Right lobe of liver (tissue), 6 donors: ENCODE measurements at regions not wholly inside any gene's neighbourhood (a gene's known extent, or its start where the extent isn't known, plus 50 kb on each side); places are given as distances from the start of the nearest gene placed in this dataset.

Source experiments
- ATAC-seq, 4 donors: fragments of 200-7000 bp; cut with Tn5 transposase; one replicate each; pipeline ENCODE4 v1.9.1; 2020; ENCODE audit warnings: mild to moderate bottlenecking in 4 of 4, moderate library complexity in 4 of 4
- DNase-seq, 3 donors: peaks; one replicate each; pipeline ENCODE4 v3.0.0-alpha.2; 2020
- H3K27ac ChIP-seq, 3 donors: fragments of 200-600 bp; one replicate each; pipeline ENCODE4 v1.8.0; 2022
- H3K27me3 ChIP-seq, 2 donors: fragments of 200-600 bp; one replicate each; pipeline ENCODE4 v1.8.0; 2022
- H3K36me3 ChIP-seq, 4 donors: fragments of 200-600 bp; sonication (generic) in 1 of 4; one replicate each; pipeline versions ENCODE4 v1.5.1 to v1.8.0; 2017 to 2022; ENCODE audit warnings: control low read depth in 1 of 4
- H3K4me1 ChIP-seq, 4 donors: fragments of 200-600 bp; sonication (generic) in 1 of 4; one replicate each; pipeline versions ENCODE4 v1.5.1 to v1.8.0; 2017 to 2022; ENCODE audit warnings: control low read depth in 1 of 4
- H3K4me3 ChIP-seq, 3 donors: fragments of 200-600 bp; one replicate each; pipeline ENCODE4 v1.8.0; 2022
- H3K9me3 ChIP-seq, 4 donors: fragments of 200-600 bp; sonication (generic) in 1 of 4; one replicate each; pipeline versions ENCODE4 v1.5.1 to v1.8.0; 2017 to 2022; ENCODE audit warnings: control low read depth in 1 of 4
- CTCF ChIP-seq, 4 donors: fragments of 200-600 bp in 3 of 4; fragments of 450-650 bp in 1 of 4; IDR thresholded peaks; one replicate each; pipeline versions ENCODE4 v1.5.1 to v1.8.0; 2016 to 2022; ENCODE audit warnings: antibody characterized with exemption in 4 of 4, mild to moderate bottlenecking in 2 of 4
- POLR2A ChIP-seq: fragments of 450-650 bp; IDR thresholded peaks from one replicate; pipeline ENCODE4 v1.6.1; 2017; ENCODE audit warnings: antibody characterized with exemption, mild to moderate bottlenecking
- WGBS: methylation state at CpG from one replicate; pipeline ENCODE4 v1.1.6; 2018; ENCODE audit warnings: low coverage, low lambda C conversion rate; ENCODE audit not compliant: insufficient coverage; ENCODE audit errors: missing lambda C conversion rate; 5-methylcytosine and 5-hydroxymethylcytosine counted together
- intact Hi-C, 2 donors: fragments of 100-400 bp; cut with DNase I; formaldehyde crosslinking; loops; one replicate each; pipeline versions ENCODE4 v1.11.2 to v1.14.1; 2022
- donor health status: DM: no; HTN: yes; CAD: no.
- donor health status: DM: no; HTN: no; CAD: no.
- donor health status: DM: no; HTN: no; CAD: no.
- donor health status: DM: no; HTN: yes; CAD: no.
- donor health status: DM: no; HTN: yes; CAD: no.

DNA sequence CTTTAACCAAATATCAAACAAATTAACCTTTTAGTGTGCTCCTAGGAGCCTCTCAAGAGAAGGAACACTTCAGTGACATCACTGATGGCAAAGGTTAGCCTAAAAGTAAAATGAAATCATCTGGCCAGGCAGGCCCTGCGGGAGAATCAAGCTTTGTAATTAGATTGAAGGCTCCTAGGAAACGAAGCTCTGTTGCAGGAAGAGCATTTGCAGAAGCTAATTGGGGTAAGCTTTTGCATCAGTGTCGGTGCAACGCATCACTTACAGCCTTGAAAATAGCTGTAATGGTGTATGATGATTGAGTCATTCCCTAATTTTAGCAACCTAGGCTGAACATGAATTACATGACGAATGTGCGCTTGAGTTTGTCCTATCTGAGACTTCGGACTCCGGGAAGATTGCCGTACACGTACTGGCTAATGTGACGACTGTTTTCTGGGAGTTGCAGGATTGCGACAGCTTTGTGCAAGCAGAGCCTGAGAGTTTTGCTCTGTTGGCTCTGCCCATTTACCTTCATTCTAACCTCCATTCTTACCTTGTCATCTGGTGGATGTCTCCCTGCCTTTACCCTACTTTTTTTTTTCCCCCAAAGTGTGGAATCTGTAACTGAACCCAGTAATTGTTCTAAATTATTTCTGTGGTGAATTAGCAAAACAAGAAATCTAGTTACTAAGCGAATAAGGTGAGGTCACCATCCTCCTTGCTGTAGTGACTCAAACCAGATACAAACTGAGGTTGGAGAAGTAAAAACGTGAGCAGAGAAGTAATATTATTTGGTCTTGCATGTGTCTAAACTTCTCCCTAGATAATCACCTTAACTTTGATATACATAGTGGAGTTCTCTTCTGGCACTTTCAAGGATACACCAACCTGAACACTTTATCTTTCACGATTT lies 675.9 kb upstream of the CITED2 start:
- WGBS: 46% methylated on average over 9 of the region's 15 CpGs
- no peak overlapping the region for H3K4me3 ChIP-seq
- H3K9me3 ChIP-seq: no peaks in the 10 kb centered on the region
- no peak for TF ChIP-seq CTCF (IDR thresholded peaks at IDR 0.05)
- TF ChIP-seq POLR2A: no peak
- no peaks in the 10 kb centered on the region for H3K27me3 ChIP-seq
- intact Hi-C loops: no loop called here
- peaks cover 0 to 23% (median 0%) of the 10 kb centered on the region in 4 donors for H3K4me1 ChIP-seq
- DNase-seq (peak; percentile 68 to 88 (median 85)), ATAC-seq (peak; percentile 85 to 98 (median 91))
- no peaks in the 10 kb centered on the region for H3K36me3 ChIP-seq
- peak overlapping the region; percentile 51 to 94 (median 66) for H3K27ac ChIP-seq

- 64% methylated on average over 2 of the region's 2 CpGs for WGBS
- Histone ChIP-seq H3K9me3 (no peaks in the 10 kb centered on the region), H3K27ac (peak overlapping the region in 2 of 3 donors; percentile 66 to 94), H3K4me1 (peaks cover 0 to 23% (median 0%) of the 10 kb centered on the region in 4 donors), H3K36me3 (no peaks in the 10 kb centered on the region), H3K27me3 (no peaks in the 10 kb centered on the region), H3K4me3 (no peak overlapping the region)
- intact Hi-C loops: no loop called here
- TF ChIP-seq POLR2A (no peak), CTCF (IDR thresholded peaks at IDR 0.05) (no peak)
- DNase-seq (no peak), ATAC-seq (no peak)
Observed at GRCh38 chr6:140049251-140049650, 674.8 kb upstream of the CITED2 start.

DNA sequence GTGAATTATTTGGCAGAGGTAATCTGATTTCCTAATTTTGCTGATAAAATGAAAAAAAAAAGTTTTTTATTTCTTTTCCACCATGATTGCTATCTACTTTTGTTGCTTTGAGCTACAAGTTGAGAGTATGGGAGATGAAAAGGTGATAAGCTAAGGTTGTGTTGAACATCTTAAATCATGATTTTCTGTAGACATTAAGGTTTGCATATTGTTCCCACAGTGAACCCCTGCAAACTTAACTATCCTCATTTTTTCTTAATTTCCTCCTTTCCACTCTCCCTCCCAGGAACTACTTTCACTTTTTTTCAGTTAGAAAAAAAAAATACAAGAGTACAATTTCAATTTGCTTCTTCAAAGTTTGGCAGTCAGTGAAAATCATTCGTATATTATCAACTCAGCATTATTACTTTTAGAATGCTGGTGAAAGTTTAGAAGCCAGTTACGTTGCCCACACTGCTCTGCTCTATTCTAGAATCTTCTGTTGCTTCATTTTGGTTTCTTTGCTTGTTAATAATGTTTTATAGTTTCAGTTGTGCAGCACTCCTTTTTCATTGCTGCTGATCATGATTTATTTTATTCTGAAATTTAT lies 673.8 kb upstream of the CITED2 start:
- ATAC-seq (no peak), DNase-seq (no peak)
- TF ChIP-seq POLR2A (no peak), CTCF (IDR thresholded peaks at IDR 0.05) (no peak)
- H3K27me3 ChIP-seq: no peaks in the 10 kb centered on the region
- peaks cover 0 to 31% (median 0%) of the 10 kb centered on the region in 4 donors for H3K4me1 ChIP-seq
- no peak overlapping the region for H3K4me3 ChIP-seq
- H3K9me3 ChIP-seq: no peaks in the 10 kb centered on the region
- H3K36me3 ChIP-seq: no peaks in the 10 kb centered on the region
- 27% methylated on average over 2 of the region's 2 CpGs for WGBS
- H3K27ac ChIP-seq: no peak overlapping the region
- intact Hi-C loops: no loop called here

- Histone ChIP-seq H3K4me3 (no peak overlapping the region), H3K9me3 (no peaks in the 10 kb centered on the region), H3K27me3 (no peaks in the 10 kb centered on the region), H3K27ac (no peak overlapping the region), H3K36me3 (no peaks in the 10 kb centered on the region), H3K4me1 (peaks cover 0 to 26% (median 0%) of the 10 kb centered on the region in 4 donors)
- DNase-seq (no peak), ATAC-seq (no peak)
- intact Hi-C loops: no loop called here
- 60% methylated on average over 1 of the region's 1 CpG for WGBS
- no peak for TF ChIP-seq POLR2A
- TF ChIP-seq CTCF (IDR thresholded peaks at IDR 0.05): no peak
Observed at GRCh38 chr6:140047321-140047720, 672.9 kb upstream of the CITED2 start.
